Suprapubic skin (tissue), 4 donors: ENCODE measurements at regions not wholly inside any gene's neighbourhood (a gene's known extent, or its start where the extent isn't known, plus 50 kb on each side); places are given as distances from the start of the nearest gene placed in this dataset.

Experiments used
- DNase-seq, 2 donors: peaks; one replicate each; pipeline ENCODE4 v3.0.0-alpha.2; 2019; ENCODE audit warnings: low spot score in 2 of 2
- H3K27ac ChIP-seq: fragments of 200-600 bp; sonication (generic); one replicate; pipeline ENCODE4 v1.5.1; 2019
- H3K27me3 ChIP-seq: fragments of 200-600 bp; sonication (generic); one replicate; pipeline ENCODE4 v1.5.1; 2019
- H3K36me3 ChIP-seq: fragments of 200-600 bp; sonication (generic); one replicate; pipeline ENCODE4 v1.5.1; 2019
- H3K4me1 ChIP-seq: fragments of 200-600 bp; sonication (generic); one replicate; pipeline ENCODE4 v1.5.1; 2019
- H3K4me3 ChIP-seq: fragments of 200-600 bp; sonication (generic); one replicate; pipeline ENCODE4 v1.5.1; 2019; ENCODE audit warnings: mild to moderate bottlenecking
- H3K9me3 ChIP-seq: fragments of 200-600 bp; sonication (generic); one replicate; pipeline ENCODE4 v1.5.1; 2019
- CTCF ChIP-seq, 2 donors: fragments of 200-600 bp in 1 of 2; fragments of 450-650 bp in 1 of 2; sonication (generic) in 1 of 2; IDR thresholded peaks; one replicate each; pipeline ENCODE4 v1.5.1; 2016 to 2019; ENCODE audit warnings: antibody characterized with exemption in 2 of 2, mild to moderate bottlenecking in 1 of 2, moderate library complexity in 1 of 2
- EP300 ChIP-seq: sonication (generic); formaldehyde crosslinking; IDR thresholded peaks from one replicate; pipeline ENCODE4 v1.6.1; 2017; ENCODE audit warnings: antibody characterized with exemption
- POLR2A ChIP-seq, 2 donors: fragments of 450-650 bp; IDR thresholded peaks; one replicate each; pipeline ENCODE4 v1.6.1; 2017; ENCODE audit warnings: antibody characterized with exemption in 2 of 2, mild to moderate bottlenecking in 2 of 2, moderate library complexity in 2 of 2
- POLR2AphosphoS5 ChIP-seq, 3 donors: sonication (generic); formaldehyde crosslinking; IDR thresholded peaks; one replicate each; pipeline ENCODE4 v1.6.1; 2017; ENCODE audit warnings: antibody characterized with exemption in 3 of 3
- WGBS: methylation state at CpG from one replicate; pipeline ENCODE4 v1.1.5; 2018; 5-methylcytosine and 5-hydroxymethylcytosine counted together

- Histone ChIP-seq H3K27ac (no peak overlapping the region), H3K9me3 (peaks cover 6% of the 10 kb centered on the region), H3K4me1 (no peaks in the 10 kb centered on the region), H3K36me3 (no peaks in the 10 kb centered on the region), H3K4me3 (no peak overlapping the region), H3K27me3 (no peaks in the 10 kb centered on the region)
- DNase-seq = no peak
- no peak for TF ChIP-seq POLR2A (IDR thresholded peaks at IDR 0.05)
- no peak for TF ChIP-seq EP300
- TF ChIP-seq CTCF (IDR thresholded peaks at IDR 0.05) = no peak
- no peak for TF ChIP-seq POLR2AphosphoS5 (IDR thresholded peaks at IDR 0.05)
Measured at GRCh38 chr13:68996668-68997025, 1111.0 kb upstream of the ATXN8OS start.

GRCh38 chr13:68995972-68996667 is 1111.5 kb upstream of the ATXN8OS start:
- WGBS = 58% methylated on average over 3 of the region's 3 CpGs
- TF ChIP-seq POLR2A (IDR thresholded peaks at IDR 0.05) = no peak
- no peak for TF ChIP-seq POLR2AphosphoS5 (IDR thresholded peaks at IDR 0.05)
- no peak for TF ChIP-seq EP300
- no peak for TF ChIP-seq CTCF (IDR thresholded peaks at IDR 0.05)
- no peaks in the 10 kb centered on the region for H3K4me1 ChIP-seq
- no peak overlapping the region for H3K27ac ChIP-seq
- no peaks in the 10 kb centered on the region for H3K36me3 ChIP-seq
- H3K4me3 ChIP-seq = no peak overlapping the region
- no peak for DNase-seq
- no peaks in the 10 kb centered on the region for H3K27me3 ChIP-seq
- peaks cover 1% of the 10 kb centered on the region for H3K9me3 ChIP-seq

- TF ChIP-seq POLR2A (IDR thresholded peaks at IDR 0.05) = no peak
- no peak for TF ChIP-seq EP300
- no peak for TF ChIP-seq POLR2AphosphoS5 (IDR thresholded peaks at IDR 0.05)
- no peak for DNase-seq
- Histone ChIP-seq H3K4me3 (no peak overlapping the region), H3K27ac (no peak overlapping the region), H3K4me1 (no peaks in the 10 kb centered on the region), H3K9me3 (no peaks in the 10 kb centered on the region), H3K36me3 (no peaks in the 10 kb centered on the region), H3K27me3 (no peaks in the 10 kb centered on the region)
- WGBS = 88% methylated on average over 3 of the region's 3 CpGs
Measured at GRCh38 chr13:68993154-68993553, 1114.5 kb upstream of the ATXN8OS start.

- WGBS = 88% methylated on average over 11 of the region's 11 CpGs
- TF ChIP-seq CTCF (IDR thresholded peaks at IDR 0.05) (no peak), POLR2AphosphoS5 (IDR thresholded peaks at IDR 0.05) (no peak), EP300 (no peak), POLR2A (IDR thresholded peaks at IDR 0.05) (no peak)
Measured at GRCh38 chr13:68988176-68988575, 1119.5 kb upstream of the ATXN8OS start.

GRCh38 chr13:68987585-68987984 is 1120.0 kb upstream of the ATXN8OS start:
- Histone ChIP-seq H3K9me3 (no peaks in the 10 kb centered on the region), H3K36me3 (no peaks in the 10 kb centered on the region), H3K27me3 (no peaks in the 10 kb centered on the region), H3K4me3 (no peak overlapping the region), H3K4me1 (no peaks in the 10 kb centered on the region), H3K27ac (no peak overlapping the region)
- TF ChIP-seq CTCF (IDR thresholded peaks at IDR 0.05) (no peak), POLR2A (IDR thresholded peaks at IDR 0.05) (no peak), POLR2AphosphoS5 (IDR thresholded peaks at IDR 0.05) (no peak), EP300 (no peak)
- no peak for DNase-seq
- 96% methylated on average over 13 of the region's 13 CpGs for WGBS

More at GRCh38 chr13:68988176-68988575, 1119.5 kb upstream of the ATXN8OS start:
- Histone ChIP-seq H3K9me3 (no peaks in the 10 kb centered on the region), H3K27ac (no peak overlapping the region), H3K36me3 (no peaks in the 10 kb centered on the region), H3K27me3 (no peaks in the 10 kb centered on the region), H3K4me3 (no peak overlapping the region), H3K4me1 (no peaks in the 10 kb centered on the region)
- no peak for DNase-seq
